OCI-LY1 (cell line): ENCODE measurements at regions not wholly inside any gene's neighbourhood (a gene's known extent, or its start where the extent isn't known, plus 50 kb on each side); places are given as distances from the start of the nearest gene placed in this dataset.

Experiments
- H2AFZ ChIP-seq: fragments of 200-600 bp; sonication (generic), shearing (Covaris generic); 2 replicates; pipeline ENCODE4 v1.6.0; 2014; ENCODE audit warnings: antibody characterized with exemption, mild to moderate bottlenecking, low read length
- H3F3A ChIP-seq: fragments of 200-600 bp; sonication (generic), shearing (Covaris generic); 2 replicates; pipeline ENCODE4 v1.6.0; 2014; ENCODE audit warnings: mild to moderate bottlenecking, antibody characterized with exemption, low read length, moderate library complexity; ENCODE audit not compliant: insufficient read depth
- H3K27ac ChIP-seq: fragments of 200-600 bp; sonication (generic); 2 replicates; pipeline ENCODE4 v1.5.1; 2014; ENCODE audit warnings: low read length, mixed run types, mild to moderate bottlenecking, low read depth; ENCODE audit not compliant: poor library complexity, severe bottlenecking
- H3K27me3 ChIP-seq: fragments of 200-600 bp; sonication (generic); 2 replicates; pipeline ENCODE4 v1.6.0; 2014; ENCODE audit warnings: antibody characterized with exemption, mild to moderate bottlenecking, low read length, moderate library complexity; ENCODE audit not compliant: insufficient read depth
- H3K36me3 ChIP-seq: fragments of 200-600 bp; sonication (generic); 2 replicates; pipeline ENCODE4 v1.6.1; 2014; ENCODE audit warnings: mild to moderate bottlenecking, antibody characterized with exemption, low read length, moderate library complexity, mixed read lengths; ENCODE audit not compliant: insufficient read depth
- H3K4me1 ChIP-seq: fragments of 200-600 bp; sonication (generic); 2 replicates; pipeline ENCODE4 v1.5.1; 2014; ENCODE audit warnings: mild to moderate bottlenecking, low read length, moderate library complexity; ENCODE audit not compliant: insufficient read depth, severe bottlenecking
- H3K4me2 ChIP-seq: fragments of 200-600 bp; sonication (generic), shearing (Covaris generic); 2 replicates; pipeline ENCODE4 v1.6.1; 2014; ENCODE audit warnings: low read length
- H3K4me3 ChIP-seq: fragments of 200-600 bp; sonication (generic); 2 replicates; pipeline ENCODE4 v1.5.1; 2014; ENCODE audit warnings: low read length, low read depth, mild to moderate bottlenecking, mixed read lengths; ENCODE audit not compliant: poor library complexity, severe bottlenecking
- H3K79me2 ChIP-seq: fragments of 200-600 bp; shearing (Covaris generic); 2 replicates; pipeline ENCODE4 v1.6.1; 2016; ENCODE audit warnings: mixed run types, low read length, mixed read lengths; ENCODE audit not compliant: insufficient read depth
- H3K9ac ChIP-seq: fragments of 200-600 bp; sonication (generic), shearing (Covaris generic); 2 replicates; pipeline ENCODE4 v1.6.1; 2014; ENCODE audit warnings: mild to moderate bottlenecking, low read length, mixed read lengths
- H3K9me2 ChIP-seq: fragments of 200-600 bp; sonication (generic), shearing (Covaris generic); 2 replicates; pipeline ENCODE4 v1.6.1; 2014; ENCODE audit warnings: low read depth, mild to moderate bottlenecking, low read length, mixed read lengths
- H3K9me3 ChIP-seq: fragments of 200-600 bp; shearing (Covaris generic); 2 replicates; pipeline ENCODE4 v1.6.1; 2014; ENCODE audit warnings: low read length, mixed read lengths
- H4K20me1 ChIP-seq: fragments of 200-600 bp; sonication (generic), shearing (Covaris generic); 2 replicates; pipeline ENCODE4 v1.6.0; 2016; ENCODE audit warnings: mild to moderate bottlenecking, low read length; ENCODE audit not compliant: insufficient read depth
- EZH2 ChIP-seq: fragments of 200-600 bp; sonication (generic), shearing (Covaris generic); IDR thresholded peaks from 2 replicates; pipeline ENCODE4 v1.8.0; 2017; ENCODE audit warnings: borderline replicate concordance, mixed run types, mild to moderate bottlenecking, antibody characterized with exemption, low read length, moderate library complexity, mixed read lengths
- TF ChIP-seq, protein P1 (sequence below): fragments of 200-600 bp; sonication (generic), shearing (Covaris generic); IDR thresholded peaks from 2 replicates; pipeline ENCODE4 v1.5.1; 2017; ENCODE audit warnings: mild to moderate bottlenecking, antibody characterized with exemption, low read length, moderate library complexity, mixed read lengths

DNA sequence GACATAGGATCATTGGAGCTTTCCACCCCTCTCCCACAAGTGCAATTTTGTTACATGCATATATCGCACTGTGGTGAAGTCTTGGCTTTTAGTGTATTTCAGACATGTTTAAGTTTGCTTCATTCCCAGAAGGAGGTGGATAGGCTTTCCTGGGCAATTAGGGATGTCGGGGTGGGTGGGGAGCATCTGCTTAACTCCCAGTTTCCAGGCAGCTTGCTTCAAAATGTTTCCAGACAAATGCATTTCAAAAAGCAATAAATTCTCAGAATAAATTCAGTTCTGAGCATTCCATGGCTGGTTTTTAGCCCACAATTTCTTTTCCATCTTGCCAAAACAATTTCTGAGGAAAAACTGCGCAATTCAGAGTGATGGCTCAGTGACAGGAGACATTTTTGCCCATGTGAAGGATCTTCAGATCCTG lies 227.7 kb upstream of the ZPLD1 start:
- Histone ChIP-seq H3K27ac (no peak overlapping the region), H3K36me3 (no peaks in the 10 kb centered on the region), H2AFZ (no peak overlapping the region), H3F3A (no peaks in the 10 kb centered on the region), H3K4me2 (no peak overlapping the region), H3K9ac (no peak overlapping the region), H3K4me3 (no peak overlapping the region), H3K9me2 (no peaks in the 10 kb centered on the region), H4K20me1 (no peaks in the 10 kb centered on the region), H3K79me2 (no peaks in the 10 kb centered on the region), H3K27me3 (no peaks in the 10 kb centered on the region), H3K4me1 (peaks cover 6% of the 10 kb centered on the region), H3K9me3 (no peaks in the 10 kb centered on the region)
- no peak for TF ChIP-seq EZH2
- TF ChIP-seq, protein P1, sequence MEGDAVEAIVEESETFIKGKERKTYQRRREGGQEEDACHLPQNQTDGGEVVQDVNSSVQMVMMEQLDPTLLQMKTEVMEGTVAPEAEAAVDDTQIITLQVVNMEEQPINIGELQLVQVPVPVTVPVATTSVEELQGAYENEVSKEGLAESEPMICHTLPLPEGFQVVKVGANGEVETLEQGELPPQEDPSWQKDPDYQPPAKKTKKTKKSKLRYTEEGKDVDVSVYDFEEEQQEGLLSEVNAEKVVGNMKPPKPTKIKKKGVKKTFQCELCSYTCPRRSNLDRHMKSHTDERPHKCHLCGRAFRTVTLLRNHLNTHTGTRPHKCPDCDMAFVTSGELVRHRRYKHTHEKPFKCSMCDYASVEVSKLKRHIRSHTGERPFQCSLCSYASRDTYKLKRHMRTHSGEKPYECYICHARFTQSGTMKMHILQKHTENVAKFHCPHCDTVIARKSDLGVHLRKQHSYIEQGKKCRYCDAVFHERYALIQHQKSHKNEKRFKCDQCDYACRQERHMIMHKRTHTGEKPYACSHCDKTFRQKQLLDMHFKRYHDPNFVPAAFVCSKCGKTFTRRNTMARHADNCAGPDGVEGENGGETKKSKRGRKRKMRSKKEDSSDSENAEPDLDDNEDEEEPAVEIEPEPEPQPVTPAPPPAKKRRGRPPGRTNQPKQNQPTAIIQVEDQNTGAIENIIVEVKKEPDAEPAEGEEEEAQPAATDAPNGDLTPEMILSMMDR: no peak

DNA sequence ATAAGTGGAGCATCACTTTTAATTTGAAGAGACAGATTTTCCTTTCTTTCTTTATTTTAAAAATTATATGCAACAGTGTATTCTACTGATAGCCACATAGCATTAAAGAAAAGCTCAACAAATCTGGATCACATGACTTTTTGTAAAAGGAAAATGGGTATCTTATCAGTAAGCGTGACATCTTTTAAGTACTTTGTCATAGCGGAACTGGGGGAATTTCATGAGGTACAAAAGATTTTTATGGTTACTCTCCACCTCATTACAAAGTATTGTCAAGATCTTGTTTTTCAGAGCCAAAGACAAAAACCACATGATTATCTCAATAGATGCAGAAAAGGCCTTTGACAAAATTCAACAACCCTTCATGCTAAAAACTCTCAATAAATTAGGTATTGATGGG lies 219.6 kb upstream of the ZPLD1 start:
- no peak overlapping the region for H2AFZ ChIP-seq
- no peaks in the 10 kb centered on the region for H4K20me1 ChIP-seq
- no peaks in the 10 kb centered on the region for H3F3A ChIP-seq
- H3K9ac ChIP-seq: no peak overlapping the region
- TF ChIP-seq EZH2: no peak
- TF ChIP-seq, protein P1: no peak
- no peaks in the 10 kb centered on the region for H3K9me3 ChIP-seq
- no peaks in the 10 kb centered on the region for H3K9me2 ChIP-seq
- no peaks in the 10 kb centered on the region for H3K4me1 ChIP-seq
- no peaks in the 10 kb centered on the region for H3K36me3 ChIP-seq
- H3K79me2 ChIP-seq: no peaks in the 10 kb centered on the region
- no peak overlapping the region for H3K4me2 ChIP-seq
- no peak overlapping the region for H3K27ac ChIP-seq
- no peaks in the 10 kb centered on the region for H3K27me3 ChIP-seq
- H3K4me3 ChIP-seq: no peak overlapping the region

DNA sequence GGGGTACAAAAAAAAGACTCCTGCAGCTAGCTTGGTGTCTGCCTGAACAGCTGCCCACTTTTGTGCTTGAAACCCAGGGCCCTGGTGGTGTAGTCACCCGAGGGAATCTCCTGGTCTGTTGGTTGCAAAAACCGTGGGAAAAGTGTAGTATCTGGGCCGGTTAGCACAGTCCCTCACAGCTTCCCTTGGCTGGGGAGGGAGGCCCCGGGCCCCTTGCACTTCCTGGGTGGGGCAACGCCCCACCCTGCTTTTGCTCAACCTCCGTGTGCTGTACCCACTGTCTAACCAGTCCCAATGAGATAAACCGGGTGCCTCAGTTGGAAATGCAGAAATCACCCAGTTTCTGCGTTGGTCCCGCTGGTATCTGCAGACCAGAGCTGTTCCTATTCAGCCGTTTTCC lies 211.7 kb upstream of the ZPLD1 start:
- Histone ChIP-seq H3K79me2 (no peaks in the 10 kb centered on the region), H3K9me3 (no peaks in the 10 kb centered on the region), H3F3A (no peaks in the 10 kb centered on the region), H3K4me2 (no peak overlapping the region), H3K36me3 (no peaks in the 10 kb centered on the region; the same call in 1 of the 2 replicates), H3K27ac (no peak overlapping the region), H3K27me3 (no peaks in the 10 kb centered on the region), H3K9me2 (no peaks in the 10 kb centered on the region), H2AFZ (no peak overlapping the region), H3K4me3 (no peak overlapping the region), H4K20me1 (no peaks in the 10 kb centered on the region), H3K9ac (no peak overlapping the region), H3K4me1 (peaks cover 14% of the 10 kb centered on the region)
- TF ChIP-seq, protein P1: no peak
- TF ChIP-seq EZH2: no peak
